HG02885 (cell line): ENCODE measurements at regions not wholly inside any gene's neighbourhood (a gene's known extent, or its start where the extent isn't known, plus 50 kb on each side); places are given as distances from the start of the nearest gene placed in this dataset.

Experiments
- ATAC-seq: cut with Tn5 transposase; IDR thresholded peaks from one replicate; pipeline ENCODE4 v1.9.1; 2021; ENCODE audit warnings: mild to moderate bottlenecking; ENCODE audit not compliant: unreplicated experiment, poor library complexity

DNA sequence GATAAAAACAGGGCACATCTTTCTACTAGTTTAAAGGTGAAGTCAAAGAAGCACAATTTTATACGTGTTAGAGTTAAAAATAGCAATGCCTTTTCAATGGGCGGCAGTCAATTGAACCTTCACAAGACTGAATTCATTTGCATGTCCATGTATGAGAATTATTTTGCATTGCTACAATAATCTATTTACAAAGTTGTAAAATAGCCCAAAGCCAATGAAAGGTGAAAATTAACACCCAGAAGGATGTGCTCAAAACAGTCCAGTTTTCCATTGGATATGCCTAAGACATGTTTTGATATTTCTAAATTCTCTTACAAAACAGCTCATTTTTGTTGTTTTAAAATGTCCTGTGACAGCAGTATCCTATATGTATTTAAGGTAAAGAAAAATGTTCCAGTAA is 425.1 kb upstream of the SYT4 start:
- no peak for ATAC-seq

DNA sequence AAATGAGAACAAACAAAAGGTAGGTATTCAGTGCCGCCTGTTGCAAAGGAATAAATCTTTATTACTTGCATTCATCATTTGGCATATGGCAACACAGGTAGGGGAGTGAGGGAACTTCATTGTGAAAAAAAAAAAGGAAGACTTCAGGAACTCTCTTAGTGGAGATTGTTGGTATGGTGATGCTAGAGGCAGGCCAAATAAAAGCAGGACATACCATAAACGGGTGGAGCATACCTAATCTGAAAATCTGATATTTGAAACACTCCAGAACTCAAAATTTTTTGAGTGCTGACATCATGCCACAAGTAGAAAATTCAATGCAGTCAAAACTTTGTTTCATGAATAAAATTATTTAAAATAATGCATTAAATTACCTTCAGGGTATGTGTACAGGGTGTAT is 425.8 kb upstream of the SYT4 start:
- ATAC-seq, result no peak

GRCh38 chr18:43705850-43706249 is 428.6 kb upstream of the SYT4 start:
- ATAC-seq, result no peak

DNA sequence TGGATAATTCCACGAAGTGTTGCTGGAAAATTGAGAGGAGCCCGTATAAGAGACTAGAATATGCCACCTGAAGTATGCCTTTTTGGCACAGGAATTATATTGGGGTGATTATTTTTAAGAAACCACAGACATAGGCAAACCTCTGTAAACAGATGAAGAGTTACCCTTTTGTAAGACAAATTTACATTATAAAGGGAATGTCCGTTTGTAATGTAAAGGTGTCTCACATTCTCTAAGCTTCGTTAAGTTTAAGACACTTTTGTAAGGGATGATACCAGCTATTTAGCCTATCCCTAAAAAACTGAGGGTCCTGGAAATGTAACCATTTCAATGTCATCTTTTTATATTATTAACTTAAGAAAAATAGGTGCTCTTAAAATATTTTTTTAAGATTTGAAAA is 432.8 kb upstream of the SYT4 start:
- no peak for ATAC-seq

DNA sequence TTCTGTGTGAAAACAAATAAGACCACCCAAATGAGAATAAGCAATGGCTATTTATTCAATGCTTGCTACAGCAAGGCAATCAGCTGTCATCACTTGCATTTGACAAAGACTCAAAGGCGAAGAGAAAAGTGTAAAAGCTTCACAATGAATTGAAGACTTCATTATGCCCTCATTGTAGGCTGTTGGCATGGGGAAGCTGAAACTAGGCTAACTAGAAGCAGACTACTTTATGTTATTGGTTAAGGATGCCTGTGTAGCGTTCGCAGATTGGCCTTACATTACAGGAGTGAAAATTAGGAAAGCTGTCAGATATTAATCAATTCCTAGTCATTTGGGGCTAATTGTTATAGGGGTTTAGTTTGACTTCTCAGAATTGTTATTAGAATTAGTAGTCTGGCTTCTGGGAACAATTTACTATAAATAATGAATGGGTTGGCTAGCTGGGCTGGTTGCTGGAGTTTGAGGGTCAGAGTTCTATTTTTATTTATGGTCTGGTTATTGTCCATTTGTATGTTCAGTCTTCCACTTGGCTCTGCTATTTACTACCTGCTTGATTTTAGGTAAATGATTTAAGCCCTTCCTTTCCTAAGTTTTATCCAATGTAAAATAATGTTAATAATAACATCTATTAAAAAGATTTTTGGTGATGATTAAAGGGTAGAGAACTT is 437.2 kb upstream of the SYT4 start:
- ATAC-seq, result no peak

- no peak for ATAC-seq
Measured at GRCh38 chr18:43719267-43719795, 442.0 kb upstream of the SYT4 start.

DNA sequence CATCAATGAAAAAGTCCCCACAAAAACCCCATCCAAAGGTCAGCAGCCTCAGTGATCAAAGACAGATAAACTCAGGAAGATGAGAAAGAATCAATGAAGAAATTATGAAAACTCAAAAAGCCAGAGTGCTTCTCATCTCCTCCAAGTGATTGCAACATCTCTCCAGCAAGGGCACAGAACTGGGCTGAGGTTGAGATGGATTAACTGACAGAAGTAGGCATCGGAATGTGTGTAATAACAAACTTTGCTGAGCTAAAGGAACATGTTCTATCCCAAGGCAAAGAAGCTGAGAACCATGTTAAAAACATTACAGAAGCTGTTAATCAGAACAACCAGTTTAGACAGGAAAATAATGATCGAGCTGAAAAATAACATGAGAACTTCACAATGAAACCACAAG is 442.8 kb upstream of the SYT4 start:
- ATAC-seq, result no peak

- ATAC-seq, result no peak
Measured at GRCh38 chr18:43735570-43735969, 458.3 kb upstream of the SYT4 start.

DNA sequence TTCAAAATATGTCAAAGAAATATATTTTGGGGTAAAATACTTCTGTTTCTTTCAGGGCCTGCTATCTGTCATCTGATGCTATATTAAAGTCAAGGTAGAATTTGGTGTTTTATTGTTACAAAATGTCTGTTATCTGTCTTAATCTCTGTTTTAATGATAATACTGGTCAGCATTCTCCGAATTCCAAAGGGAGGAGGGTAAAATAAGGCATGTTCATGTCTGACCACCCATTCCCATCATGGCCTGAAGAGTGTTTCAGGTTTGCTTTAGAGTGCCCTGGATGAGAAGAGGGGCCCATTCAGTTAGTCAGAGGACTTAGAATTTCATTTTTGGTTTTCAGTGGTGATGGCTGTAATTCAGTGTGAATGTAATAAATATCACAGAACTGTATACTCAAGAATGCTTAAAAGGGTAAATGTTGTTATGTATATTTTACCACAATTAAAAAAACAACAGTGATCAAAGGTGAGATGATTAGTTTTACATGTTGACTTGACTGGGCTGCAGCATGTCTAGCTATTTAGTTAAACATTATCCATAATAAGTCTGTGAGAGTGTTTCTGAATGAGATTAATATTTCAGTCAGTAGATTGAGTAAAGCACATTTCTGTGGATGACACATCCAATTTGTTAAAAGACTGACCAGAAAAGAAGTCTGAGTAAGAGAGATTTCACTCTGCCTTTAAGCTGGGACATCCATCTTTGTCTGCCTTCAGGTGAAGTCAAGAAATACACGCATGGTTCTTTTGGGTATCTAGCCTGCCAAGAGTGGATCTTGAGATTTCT is 467.9 kb upstream of the SYT4 start:
- no peak for ATAC-seq

- ATAC-seq, result no peak
Measured at GRCh38 chr18:43751203-43751602, 473.9 kb upstream of the SYT4 start.

GRCh38 chr18:43751835-43752234 is 474.5 kb upstream of the SYT4 start:
- no peak for ATAC-seq

- no peak for ATAC-seq
Measured at GRCh38 chr18:43757273-43757672, 480.0 kb upstream of the SYT4 start.

DNA sequence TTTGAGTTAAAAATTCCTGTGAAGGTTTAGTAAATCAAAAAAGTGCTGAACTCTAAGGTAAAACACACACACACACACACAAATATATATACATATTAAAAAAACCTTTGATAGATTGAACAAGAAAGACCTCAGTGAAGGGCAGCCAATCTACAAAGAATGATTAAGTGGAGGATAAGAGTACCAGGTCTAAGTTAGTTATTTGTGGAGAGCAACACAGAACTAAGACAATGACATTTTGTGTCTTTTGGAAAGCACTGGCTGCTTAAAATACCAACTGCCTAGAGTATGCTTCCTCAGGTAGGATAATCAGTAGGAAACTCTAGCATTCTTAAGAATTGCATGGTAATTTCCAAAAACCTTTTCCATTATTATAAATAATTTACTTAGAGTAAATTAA is 481.4 kb upstream of the SYT4 start:
- no peak for ATAC-seq

DNA sequence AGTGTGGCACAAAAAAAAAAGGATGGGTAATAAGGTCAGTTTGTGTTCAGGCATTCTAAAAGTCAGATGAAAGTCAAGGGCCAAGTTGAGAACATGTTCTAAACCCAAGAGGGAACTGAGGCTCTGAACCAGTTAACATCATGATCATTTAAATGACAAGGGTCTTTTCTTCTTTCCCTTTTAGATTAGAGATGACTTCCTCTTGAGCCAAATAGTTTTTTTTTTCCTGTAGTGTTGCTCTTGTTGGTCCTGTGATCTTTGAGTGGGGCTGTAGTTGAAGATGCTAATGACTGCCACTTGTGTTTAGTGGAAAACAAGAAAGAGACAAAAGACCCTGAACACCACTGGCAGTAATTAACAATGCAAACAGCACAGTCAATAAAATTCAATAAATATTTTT is 482.7 kb upstream of the SYT4 start:
- no peak for ATAC-seq

GRCh38 chr18:43772907-43773306 is 495.6 kb upstream of the SYT4 start:
- no peak for ATAC-seq

DNA sequence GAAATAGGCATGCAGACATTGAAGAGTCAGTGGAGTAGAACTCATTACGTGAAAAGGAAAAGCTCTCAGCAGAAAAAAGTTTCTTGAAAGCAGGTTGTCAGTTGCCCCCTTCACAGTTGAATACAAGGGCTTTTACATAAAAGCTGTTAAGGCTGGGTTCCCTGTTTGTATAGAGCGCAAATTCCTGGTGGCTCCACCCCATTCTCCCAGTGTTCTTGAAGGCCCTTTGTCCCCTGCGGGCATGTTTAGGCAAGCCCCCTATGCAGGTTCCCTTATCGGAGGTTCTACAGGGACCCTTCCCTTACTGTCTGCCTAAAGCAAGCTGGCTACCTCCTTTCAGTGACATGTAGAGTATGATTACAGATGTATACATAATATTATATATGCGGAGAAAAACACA is 497.2 kb upstream of the SYT4 start:
- no peak for ATAC-seq

- no peak for ATAC-seq
Measured at GRCh38 chr18:43775591-43775990, 498.3 kb upstream of the SYT4 start.

- ATAC-seq, result no peak
Measured at GRCh38 chr18:43776997-43777396, 499.7 kb upstream of the SYT4 start.

DNA sequence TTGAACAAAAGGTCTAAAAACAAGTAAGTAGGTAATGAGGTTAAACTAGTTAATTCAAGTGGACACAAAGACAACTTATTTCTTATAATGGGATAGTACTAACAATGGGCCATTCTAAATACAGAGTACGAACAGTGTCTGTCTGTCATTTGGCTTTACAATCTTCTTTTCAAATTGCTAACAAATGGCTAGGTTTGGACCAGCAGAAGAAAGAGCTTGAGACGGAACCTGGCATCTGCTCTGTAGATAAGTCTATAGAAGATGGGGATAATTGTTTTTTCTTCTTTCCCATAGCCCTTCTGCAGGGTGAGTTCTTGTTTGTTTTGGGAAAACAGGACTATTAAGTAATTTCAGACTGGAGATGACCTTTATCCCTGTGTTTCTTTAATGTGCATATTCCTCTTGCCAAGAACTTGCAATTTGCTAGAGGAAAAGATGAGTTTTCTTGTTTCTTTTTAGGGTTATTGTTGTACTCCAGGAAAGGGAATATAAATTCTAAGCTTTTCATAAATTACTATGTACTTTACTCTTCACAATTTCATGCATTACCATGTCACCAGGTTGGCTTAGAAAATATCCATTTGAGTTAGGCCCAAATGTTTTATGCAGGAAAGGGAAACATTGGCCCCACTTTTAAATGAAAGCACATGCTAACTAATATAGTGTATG is 500.5 kb upstream of the SYT4 start:
- ATAC-seq, result no peak

DNA sequence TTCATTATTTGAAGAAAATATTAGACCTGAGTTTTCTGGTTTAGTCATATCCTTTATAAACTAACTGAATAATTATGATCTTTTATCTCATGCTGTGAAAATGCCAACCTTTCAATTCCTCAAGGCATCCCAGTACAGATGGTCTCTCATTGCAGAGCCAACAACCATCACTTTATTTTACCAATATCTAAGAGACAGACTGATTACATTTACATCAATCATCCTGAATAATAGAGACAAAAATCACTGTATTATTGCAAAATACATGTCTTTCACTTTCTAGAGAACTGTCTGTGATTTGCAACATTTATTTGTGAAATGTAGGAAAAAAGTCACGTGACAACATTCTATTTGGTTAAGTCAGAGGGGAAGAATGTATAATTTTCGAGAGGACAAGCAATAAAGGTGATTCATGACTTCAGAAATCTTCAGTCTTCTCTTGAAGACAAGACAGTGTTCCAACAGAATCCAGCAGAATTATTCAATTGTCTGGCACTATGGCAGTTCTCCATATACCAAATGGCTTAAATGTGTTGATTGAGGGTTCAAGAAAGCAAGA is 503.6 kb upstream of the SYT4 start:
- no peak for ATAC-seq

GRCh38 chr18:43785158-43785557 is 507.9 kb upstream of the SYT4 start:
- no peak for ATAC-seq
